ENCODE measurements at regions not wholly inside any gene's neighbourhood (a gene's known extent, or its start where the extent isn't known, plus 50 kb on each side); places are given as distances from the start of the nearest gene placed in this dataset.

DNA sequence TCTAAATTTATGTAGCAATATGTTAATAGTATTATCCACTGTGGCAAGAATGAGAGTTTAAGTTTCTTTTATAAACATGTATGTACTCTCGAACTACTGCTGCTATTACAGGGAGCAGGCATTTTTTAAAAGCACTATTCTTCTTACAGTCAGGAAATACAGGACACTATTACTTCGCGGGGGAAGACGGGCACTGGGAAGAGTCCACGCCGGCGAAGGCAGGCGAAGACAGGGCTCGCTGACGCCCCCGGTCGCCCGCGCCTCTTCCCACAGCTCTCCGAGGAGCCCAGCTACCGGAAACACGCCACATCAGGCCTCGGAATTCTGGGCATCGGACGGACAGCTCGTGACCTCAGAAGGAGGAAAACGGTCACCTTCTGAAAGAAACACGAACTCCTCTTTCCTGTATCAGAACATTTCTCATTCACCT, 90.2 kb downstream of the FAM161A start:
- Histone ChIP-seq H2AFZ (ENCODE audit: low read depth, low read length, severe bottlenecking) (peak overlapping the region; percentile 98), H3K27ac (ENCODE audit: low read depth, low read length) (no peak overlapping the region)

DNA sequence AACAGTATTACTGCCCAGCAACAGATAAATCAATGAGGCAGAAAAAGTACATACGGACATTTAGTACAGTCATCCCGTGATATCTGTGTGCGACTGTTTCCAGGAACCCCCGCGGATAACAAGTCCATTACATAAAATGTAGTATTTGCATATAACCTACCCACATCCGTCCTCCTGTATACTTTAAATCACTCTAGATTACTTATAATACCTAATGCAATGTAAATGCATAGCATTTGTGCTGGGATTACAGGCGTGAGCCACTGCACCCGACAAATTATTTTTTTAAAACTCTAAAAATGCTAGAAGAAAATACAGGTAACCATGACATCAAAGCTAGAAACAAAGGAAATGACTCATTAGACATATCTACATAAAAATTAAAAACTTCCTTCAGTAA, 91.6 kb downstream of the FAM161A start:
- Histone ChIP-seq H4K20me1 (ENCODE audit: low read depth, low read length) (no peaks in the 10 kb centered on the region), H3K9ac (ENCODE audit: low read length) (no peak overlapping the region), H3K4me3 (ENCODE audit: insufficient read depth, low read length, poor library complexity, severe bottlenecking) (no peak overlapping the region), H3F3A (ENCODE audit: insufficient read depth) (no peaks in the 10 kb centered on the region), H3K9me3 (ENCODE audit: insufficient read depth, low read length) (no peaks in the 10 kb centered on the region), H3K79me2 (ENCODE audit: insufficient read depth, low read length) (no peaks in the 10 kb centered on the region), H3K27ac (ENCODE audit: low read depth, low read length) (no peak overlapping the region), H2AFZ (ENCODE audit: low read depth, low read length, severe bottlenecking) (no peak overlapping the region), H3K36me3 (ENCODE audit: low read length) (no peaks in the 10 kb centered on the region), H3K4me2 (ENCODE audit: low read depth, low read length, poor library complexity, severe bottlenecking) (no peak overlapping the region), H3K9me2 (replicated peaks; ENCODE audit: insufficient read depth, low read length) (no peaks in the 10 kb centered on the region), H3K27me3 (ENCODE audit: low read length) (no peaks in the 10 kb centered on the region)
- TF ChIP-seq, protein P1, sequence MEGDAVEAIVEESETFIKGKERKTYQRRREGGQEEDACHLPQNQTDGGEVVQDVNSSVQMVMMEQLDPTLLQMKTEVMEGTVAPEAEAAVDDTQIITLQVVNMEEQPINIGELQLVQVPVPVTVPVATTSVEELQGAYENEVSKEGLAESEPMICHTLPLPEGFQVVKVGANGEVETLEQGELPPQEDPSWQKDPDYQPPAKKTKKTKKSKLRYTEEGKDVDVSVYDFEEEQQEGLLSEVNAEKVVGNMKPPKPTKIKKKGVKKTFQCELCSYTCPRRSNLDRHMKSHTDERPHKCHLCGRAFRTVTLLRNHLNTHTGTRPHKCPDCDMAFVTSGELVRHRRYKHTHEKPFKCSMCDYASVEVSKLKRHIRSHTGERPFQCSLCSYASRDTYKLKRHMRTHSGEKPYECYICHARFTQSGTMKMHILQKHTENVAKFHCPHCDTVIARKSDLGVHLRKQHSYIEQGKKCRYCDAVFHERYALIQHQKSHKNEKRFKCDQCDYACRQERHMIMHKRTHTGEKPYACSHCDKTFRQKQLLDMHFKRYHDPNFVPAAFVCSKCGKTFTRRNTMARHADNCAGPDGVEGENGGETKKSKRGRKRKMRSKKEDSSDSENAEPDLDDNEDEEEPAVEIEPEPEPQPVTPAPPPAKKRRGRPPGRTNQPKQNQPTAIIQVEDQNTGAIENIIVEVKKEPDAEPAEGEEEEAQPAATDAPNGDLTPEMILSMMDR (IDR thresholded peaks at IDR 0.05; ENCODE audit: insufficient read depth, low read length, poor library complexity, severe bottlenecking): no peak
- TF ChIP-seq EZH2phosphoT487 (conservative IDR thresholded peaks at IDR 0.05; ENCODE audit: low read length): no peak

More for the DNA sequence above, 90.2 kb downstream of the FAM161A start:
- Histone ChIP-seq H3K36me3 (ENCODE audit: low read length) (no peaks in the 10 kb centered on the region), H3K9me2 (replicated peaks; ENCODE audit: insufficient read depth, low read length) (no peaks in the 10 kb centered on the region), H3K4me2 (ENCODE audit: low read depth, low read length, poor library complexity, severe bottlenecking) (peak overlapping the region; percentile 71), H3F3A (ENCODE audit: insufficient read depth) (no peaks in the 10 kb centered on the region), H3K79me2 (ENCODE audit: insufficient read depth, low read length) (no peaks in the 10 kb centered on the region), H4K20me1 (ENCODE audit: low read depth, low read length) (no peaks in the 10 kb centered on the region), H3K9me3 (ENCODE audit: insufficient read depth, low read length) (no peaks in the 10 kb centered on the region), H3K27me3 (ENCODE audit: low read length) (no peaks in the 10 kb centered on the region), H3K4me3 (ENCODE audit: insufficient read depth, low read length, poor library complexity, severe bottlenecking) (peak overlapping the region; percentile 56), H3K9ac (ENCODE audit: low read length) (peak overlapping the region; percentile 54)
- TF ChIP-seq EZH2phosphoT487 (conservative IDR thresholded peaks at IDR 0.05; ENCODE audit: low read length): no peak
- TF ChIP-seq, protein P1 (IDR thresholded peaks at IDR 0.05; ENCODE audit: insufficient read depth, low read length, poor library complexity, severe bottlenecking): no peak

DNA sequence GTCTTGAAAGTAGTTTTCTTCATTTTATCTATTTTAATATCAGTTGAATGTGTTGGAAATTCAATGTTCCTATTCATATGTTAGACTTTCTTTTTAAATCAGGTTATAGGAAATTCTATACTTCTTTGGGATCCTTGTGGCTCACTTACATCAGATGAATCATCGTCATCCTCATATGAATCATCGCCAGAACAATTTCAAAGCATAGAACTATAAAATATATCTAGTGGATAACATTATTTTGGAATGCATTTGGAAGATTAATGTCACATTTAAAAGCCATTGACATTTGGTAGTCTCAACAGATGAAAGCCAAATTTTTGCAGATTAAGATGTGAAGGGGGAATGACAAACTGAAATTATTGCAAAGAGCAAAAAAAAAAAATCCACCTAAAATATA, 94.1 kb downstream of the FAM161A start:
- H3K4me2 ChIP-seq (ENCODE audit: low read depth, low read length, poor library complexity, severe bottlenecking): no peak overlapping the region
- H3K27me3 ChIP-seq (ENCODE audit: low read length): no peaks in the 10 kb centered on the region
- H3K27ac ChIP-seq (ENCODE audit: low read depth, low read length): no peak overlapping the region
- H3K79me2 ChIP-seq (ENCODE audit: insufficient read depth, low read length): no peaks in the 10 kb centered on the region
- TF ChIP-seq, protein P1 (IDR thresholded peaks at IDR 0.05; ENCODE audit: insufficient read depth, low read length, poor library complexity, severe bottlenecking): no peak
- TF ChIP-seq EZH2phosphoT487 (conservative IDR thresholded peaks at IDR 0.05; ENCODE audit: low read length): no peak
- H2AFZ ChIP-seq (ENCODE audit: low read depth, low read length, severe bottlenecking): no peak overlapping the region
- no peaks in the 10 kb centered on the region for H4K20me1 ChIP-seq (ENCODE audit: low read depth, low read length)
- H3K9me3 ChIP-seq (ENCODE audit: insufficient read depth, low read length): no peaks in the 10 kb centered on the region
- H3K4me3 ChIP-seq (ENCODE audit: insufficient read depth, low read length, poor library complexity, severe bottlenecking): no peak overlapping the region
- H3F3A ChIP-seq (ENCODE audit: insufficient read depth): no peaks in the 10 kb centered on the region
- H3K9ac ChIP-seq (ENCODE audit: low read length): no peak overlapping the region
- no peaks in the 10 kb centered on the region for H3K36me3 ChIP-seq (ENCODE audit: low read length)
- H3K9me2 ChIP-seq (replicated peaks; ENCODE audit: insufficient read depth, low read length): no peaks in the 10 kb centered on the region
